Loucy (cell line): ENCODE measurements at regions not wholly inside any gene's neighbourhood (a gene's known extent, or its start where the extent isn't known, plus 50 kb on each side); places are given as distances from the start of the nearest gene placed in this dataset.

Source experiments
- CTCF ChIP-seq: fragments of 200-600 bp; sonication (generic); conservative IDR thresholded peaks from 2 replicates; pipeline ENCODE4 v1.5.1; 2014; ENCODE audit warnings: mild to moderate bottlenecking, antibody characterized with exemption, low read length
- EZH2phosphoT487 ChIP-seq: fragments of 200-600 bp; IDR thresholded peaks from 2 replicates; pipeline ENCODE4 v1.6.1; 2018; ENCODE audit warnings: antibody characterized with exemption, mild to moderate bottlenecking, moderate library complexity, borderline replicate concordance

DNA sequence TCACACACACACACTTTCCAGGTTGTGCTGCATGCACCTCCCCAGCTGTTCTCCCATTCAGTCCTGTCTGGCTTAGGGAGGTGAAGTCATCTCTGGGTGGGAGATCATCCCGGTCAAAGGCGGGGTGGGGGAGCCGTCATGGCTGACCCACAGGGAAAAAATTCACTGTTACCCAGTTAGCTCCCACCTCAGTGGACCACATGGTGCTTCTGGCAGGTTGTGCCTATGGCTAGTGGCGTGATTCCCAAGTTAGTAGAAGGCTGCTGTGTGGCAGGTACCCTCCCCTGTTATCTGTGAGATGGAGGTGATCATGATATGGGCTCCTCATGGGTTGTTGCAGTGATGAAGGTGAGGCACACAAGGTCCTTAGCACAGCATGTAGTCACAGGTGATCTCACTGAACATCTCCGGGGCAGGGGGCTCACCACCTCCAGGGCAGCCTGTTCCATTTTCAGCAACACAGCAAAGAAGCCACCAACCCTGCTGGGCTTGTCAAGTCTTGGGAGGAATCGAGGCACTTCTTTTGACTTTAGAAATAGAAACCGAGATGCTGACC is 154.9 kb upstream of the CCND2 start:
- TF ChIP-seq CTCF (no peak), EZH2phosphoT487 (no peak)
